ENCODE measurements at regions not wholly inside any gene's neighbourhood (a gene's known extent, or its start where the extent isn't known, plus 50 kb on each side); places are given as distances from the start of the nearest gene placed in this dataset.

- TF ChIP-seq CTCF (IDR thresholded peaks at IDR 0.05) (no peak), POLR2A (IDR thresholded peaks at IDR 0.05) (no peak)
Observed at GRCh38 chr4:127174616-127175015, 458.1 kb upstream of the INTU start.

All from Peyer's patch (tissue), 4 donors.